ENCODE measurements at regions not wholly inside any gene's neighbourhood (a gene's known extent, or its start where the extent isn't known, plus 50 kb on each side); places are given as distances from the start of the nearest gene placed in this dataset.

DNA sequence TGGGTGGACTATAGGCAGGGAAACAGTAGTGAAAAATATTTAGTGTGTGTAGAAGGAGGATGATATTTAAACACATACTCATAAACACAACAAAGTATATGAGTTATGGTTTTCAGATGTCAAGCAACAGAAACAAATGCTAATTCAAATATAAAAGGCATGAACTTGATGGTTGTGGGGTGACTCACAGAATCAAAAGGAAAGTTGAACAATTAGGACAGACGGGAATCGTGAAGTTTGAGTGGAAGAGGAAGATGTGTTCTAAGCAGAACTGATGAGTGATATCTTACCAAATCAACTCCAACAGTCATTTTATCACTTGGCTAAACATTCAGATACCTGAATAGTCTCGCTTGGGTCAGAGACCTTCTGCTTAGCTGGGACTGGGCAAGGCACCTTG, 53.6 kb upstream of the ITGA6 start:
- DNase-seq = no peak

- no peak for DNase-seq
These were observed 52.8 kb upstream of the ITGA6 start for GRCh38 chr2:172374318-172375240.

GRCh38 chr2:172375251-172375650, 52.1 kb upstream of the ITGA6 start:
- DNase-seq = no peak

DNA sequence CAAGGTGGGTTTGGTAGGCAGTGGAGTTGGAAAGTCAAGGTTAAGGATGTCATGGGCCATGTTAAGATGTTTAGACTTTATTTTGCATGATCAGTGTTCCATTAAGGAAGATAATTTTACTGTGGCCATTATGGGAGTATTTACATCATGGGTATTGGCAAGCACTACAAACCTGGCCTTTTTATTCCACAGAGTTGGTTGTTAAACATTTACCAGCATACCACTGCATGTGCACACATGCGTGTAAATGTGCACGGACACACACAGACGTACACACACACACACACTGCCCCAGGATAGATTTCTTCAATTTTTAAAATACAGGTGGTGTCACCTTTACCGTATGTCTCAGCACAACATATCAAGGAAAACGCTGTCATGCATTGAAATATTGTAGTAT, 51.4 kb upstream of the ITGA6 start:
- no peak for DNase-seq

DNA sequence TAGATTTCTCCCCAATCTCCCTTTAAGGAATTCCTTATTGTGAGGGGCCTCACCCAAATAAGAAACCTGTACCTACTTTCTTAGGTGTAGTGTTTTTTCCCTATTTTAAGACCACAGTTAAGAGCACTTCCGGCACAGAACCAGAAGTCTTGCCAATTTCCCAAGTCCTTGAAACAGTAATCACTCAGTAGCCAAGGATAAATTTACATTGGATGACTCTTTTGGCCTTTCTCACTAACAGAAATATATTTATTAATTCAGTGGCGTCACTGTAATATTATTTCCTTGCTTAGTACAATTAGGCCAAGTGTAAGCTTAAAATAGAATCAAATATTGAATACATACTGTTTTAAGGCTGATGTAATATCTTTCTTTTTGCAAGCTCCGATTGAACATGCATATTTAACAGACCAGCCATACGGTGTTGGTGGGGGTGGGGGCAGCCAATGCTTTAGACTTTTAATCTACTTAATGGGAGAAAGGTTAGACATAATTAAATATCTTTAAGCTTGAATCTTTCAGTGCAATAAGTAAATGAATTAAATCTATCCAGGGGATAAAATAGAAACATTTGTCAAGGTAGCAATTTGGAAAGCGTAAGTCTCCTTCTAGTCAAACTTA, 50.8 kb upstream of the ITGA6 start:
- no peak for DNase-seq

DNA sequence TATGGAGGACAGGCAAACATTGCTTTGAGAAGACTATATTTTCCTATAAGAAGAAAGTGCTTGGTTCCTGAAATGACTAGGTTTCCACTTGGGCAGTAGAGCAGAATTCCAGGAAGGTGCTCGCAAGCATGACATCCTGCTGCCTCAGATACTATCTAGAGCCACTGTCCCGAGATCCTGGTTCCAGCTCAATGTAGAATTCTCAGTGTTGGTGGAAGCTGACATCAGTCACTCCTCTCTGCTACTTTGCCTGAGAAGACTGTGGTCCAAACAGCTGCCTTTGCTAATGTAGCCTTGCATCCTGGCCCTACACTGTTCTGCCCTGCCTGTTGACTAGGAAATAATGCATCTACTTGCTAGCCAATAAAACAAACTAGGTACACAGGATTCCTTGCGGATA, 50.0 kb upstream of the ITGA6 start:
- no peak for DNase-seq

Measured in activated gamma-delta T cell treated with Interleukin-2 at 50 U/mL for 16 hours (primary cell).